ENCODE measurements at regions not wholly inside any gene's neighbourhood (a gene's known extent, or its start where the extent isn't known, plus 50 kb on each side); places are given as distances from the start of the nearest gene placed in this dataset.

GRCh38 chr5:152641970-152642805, 237.1 kb upstream of the NMUR2 start:
- Histone ChIP-seq H3K27ac (ENCODE audit: low read depth, low read length) (no peak overlapping the region), H3K36me3 (ENCODE audit: low read length) (no peaks in the 10 kb centered on the region), H3K9ac (ENCODE audit: low read length) (no peak overlapping the region), H3K9me3 (ENCODE audit: insufficient read depth, low read length) (no peaks in the 10 kb centered on the region), H3K9me2 (replicated peaks; ENCODE audit: insufficient read depth, low read length) (no peaks in the 10 kb centered on the region), H3F3A (ENCODE audit: insufficient read depth) (no peaks in the 10 kb centered on the region), H2AFZ (ENCODE audit: low read depth, low read length, severe bottlenecking) (no peak overlapping the region), H3K4me3 (ENCODE audit: insufficient read depth, low read length, poor library complexity, severe bottlenecking) (no peak overlapping the region), H3K27me3 (ENCODE audit: low read length) (no peaks in the 10 kb centered on the region), H4K20me1 (ENCODE audit: low read depth, low read length) (no peaks in the 10 kb centered on the region), H3K79me2 (ENCODE audit: insufficient read depth, low read length) (no peaks in the 10 kb centered on the region), H3K4me2 (ENCODE audit: low read depth, low read length, poor library complexity, severe bottlenecking) (no peak overlapping the region)
- TF ChIP-seq EZH2phosphoT487 (conservative IDR thresholded peaks at IDR 0.05; ENCODE audit: low read length): no peak
- TF ChIP-seq, protein P1, sequence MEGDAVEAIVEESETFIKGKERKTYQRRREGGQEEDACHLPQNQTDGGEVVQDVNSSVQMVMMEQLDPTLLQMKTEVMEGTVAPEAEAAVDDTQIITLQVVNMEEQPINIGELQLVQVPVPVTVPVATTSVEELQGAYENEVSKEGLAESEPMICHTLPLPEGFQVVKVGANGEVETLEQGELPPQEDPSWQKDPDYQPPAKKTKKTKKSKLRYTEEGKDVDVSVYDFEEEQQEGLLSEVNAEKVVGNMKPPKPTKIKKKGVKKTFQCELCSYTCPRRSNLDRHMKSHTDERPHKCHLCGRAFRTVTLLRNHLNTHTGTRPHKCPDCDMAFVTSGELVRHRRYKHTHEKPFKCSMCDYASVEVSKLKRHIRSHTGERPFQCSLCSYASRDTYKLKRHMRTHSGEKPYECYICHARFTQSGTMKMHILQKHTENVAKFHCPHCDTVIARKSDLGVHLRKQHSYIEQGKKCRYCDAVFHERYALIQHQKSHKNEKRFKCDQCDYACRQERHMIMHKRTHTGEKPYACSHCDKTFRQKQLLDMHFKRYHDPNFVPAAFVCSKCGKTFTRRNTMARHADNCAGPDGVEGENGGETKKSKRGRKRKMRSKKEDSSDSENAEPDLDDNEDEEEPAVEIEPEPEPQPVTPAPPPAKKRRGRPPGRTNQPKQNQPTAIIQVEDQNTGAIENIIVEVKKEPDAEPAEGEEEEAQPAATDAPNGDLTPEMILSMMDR (IDR thresholded peaks at IDR 0.05; ENCODE audit: insufficient read depth, low read length, poor library complexity, severe bottlenecking): no peak

DNA sequence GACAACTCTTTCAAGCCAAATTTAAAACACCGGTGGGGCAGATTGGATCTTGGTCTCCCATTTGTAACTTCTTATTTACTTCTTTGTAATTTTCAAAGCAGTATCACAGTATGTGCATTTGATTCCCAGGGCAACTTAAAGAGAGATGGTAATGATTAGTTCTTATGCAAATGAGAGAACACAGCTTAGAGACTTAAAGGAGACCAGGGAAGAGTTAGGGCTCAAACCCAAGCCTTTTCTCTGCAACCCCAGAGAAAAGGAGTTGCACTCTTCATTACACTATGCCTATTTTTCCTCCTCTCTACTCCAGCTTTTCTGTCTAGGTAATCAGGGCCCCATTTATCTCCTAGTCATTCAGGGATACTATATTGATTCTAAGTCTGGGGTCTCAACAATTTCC, 237.8 kb upstream of the NMUR2 start:
- no peak overlapping the region for H3K4me3 ChIP-seq (ENCODE audit: insufficient read depth, low read length, poor library complexity, severe bottlenecking)
- H3K79me2 ChIP-seq (ENCODE audit: insufficient read depth, low read length): no peaks in the 10 kb centered on the region
- H3K9me3 ChIP-seq (ENCODE audit: insufficient read depth, low read length): no peaks in the 10 kb centered on the region
- H3K36me3 ChIP-seq (ENCODE audit: low read length): no peaks in the 10 kb centered on the region
- H3K4me2 ChIP-seq (ENCODE audit: low read depth, low read length, poor library complexity, severe bottlenecking): no peak overlapping the region
- H3K27me3 ChIP-seq (ENCODE audit: low read length): no peaks in the 10 kb centered on the region
- H3F3A ChIP-seq (ENCODE audit: insufficient read depth): no peaks in the 10 kb centered on the region
- H4K20me1 ChIP-seq (ENCODE audit: low read depth, low read length): no peaks in the 10 kb centered on the region
- H3K9me2 ChIP-seq (replicated peaks; ENCODE audit: insufficient read depth, low read length): no peaks in the 10 kb centered on the region
- TF ChIP-seq EZH2phosphoT487 (conservative IDR thresholded peaks at IDR 0.05; ENCODE audit: low read length): no peak
- TF ChIP-seq, protein P1 (IDR thresholded peaks at IDR 0.05; ENCODE audit: insufficient read depth, low read length, poor library complexity, severe bottlenecking): no peak
- no peak overlapping the region for H3K27ac ChIP-seq (ENCODE audit: low read depth, low read length)
- no peak overlapping the region for H3K9ac ChIP-seq (ENCODE audit: low read length)
- H2AFZ ChIP-seq (ENCODE audit: low read depth, low read length, severe bottlenecking): no peak overlapping the region

GRCh38 chr5:152644029-152644728, 239.1 kb upstream of the NMUR2 start:
- H3K4me3 ChIP-seq (ENCODE audit: insufficient read depth, low read length, poor library complexity, severe bottlenecking): no peak overlapping the region
- H3K36me3 ChIP-seq (ENCODE audit: low read length): no peaks in the 10 kb centered on the region
- H3K9me2 ChIP-seq (replicated peaks; ENCODE audit: insufficient read depth, low read length): no peaks in the 10 kb centered on the region
- H3K27me3 ChIP-seq (ENCODE audit: low read length): no peaks in the 10 kb centered on the region
- TF ChIP-seq, protein P1 (IDR thresholded peaks at IDR 0.05; ENCODE audit: insufficient read depth, low read length, poor library complexity, severe bottlenecking): no peak
- TF ChIP-seq EZH2phosphoT487 (conservative IDR thresholded peaks at IDR 0.05; ENCODE audit: low read length): no peak
- H3K79me2 ChIP-seq (ENCODE audit: insufficient read depth, low read length): no peaks in the 10 kb centered on the region
- H3F3A ChIP-seq (ENCODE audit: insufficient read depth): no peaks in the 10 kb centered on the region
- no peaks in the 10 kb centered on the region for H3K9me3 ChIP-seq (ENCODE audit: insufficient read depth, low read length)
- H3K27ac ChIP-seq (ENCODE audit: low read depth, low read length): no peak overlapping the region
- no peaks in the 10 kb centered on the region for H4K20me1 ChIP-seq (ENCODE audit: low read depth, low read length)
- no peak overlapping the region for H3K9ac ChIP-seq (ENCODE audit: low read length)
- no peak overlapping the region for H3K4me2 ChIP-seq (ENCODE audit: low read depth, low read length, poor library complexity, severe bottlenecking)
- H2AFZ ChIP-seq (ENCODE audit: low read depth, low read length, severe bottlenecking): no peak overlapping the region

Data from SU-DHL-6 (cell line).